Endothelial cell of umbilical vein (primary cell): ENCODE measurements at regions not wholly inside any gene's neighbourhood (a gene's known extent, or its start where the extent isn't known, plus 50 kb on each side); places are given as distances from the start of the nearest gene placed in this dataset.

Source experiments
- BruUV-seq: library from RNA; stranded (reverse); fragments of 400-500 nt; replicated peaks from 2 replicates; lab custom pipeline; 2021; lab: Mats Ljungman, UMichigan
- CTCF ChIA-PET: fragments of 300-600, 350-600 bp; sonication (Branson Sonifier 250); formaldehyde crosslinking; loops from one replicate; lab custom pipeline; 2021; ENCODE audit warnings: antibody characterized with exemption, inconsistent platforms; lab: Charles Lee
- POLR2A ChIA-PET: fragments of 300-600, 350-600 bp; sonication (Branson Sonifier 250); formaldehyde crosslinking; loops from one replicate; lab custom pipeline; 2021; ENCODE audit warnings: antibody characterized with exemption, inconsistent platforms; lab: Charles Lee
- DNase-seq: peaks from one replicate; pipeline ENCODE4 v3.0.0-alpha.2; 2011; ENCODE audit warnings: low read depth, low spot score
- FAIRE-seq: peaks from 2 replicates; lab custom pipeline; 2011; peaks lifted over from hg19 to GRCh38; lab: Jason Lieb, UNC
- H2AFZ ChIP-seq: 2 replicates; pipeline ENCODE4 v1.6.0; 2012; ENCODE audit warnings: low read depth, low read length, control low read depth, inconsistent platforms
- H3K27ac ChIP-seq: 2 replicates; pipeline ENCODE4 v1.5.1; 2011; ENCODE audit warnings: low read depth, mild to moderate bottlenecking, control low read depth, low read length, moderate library complexity; ENCODE audit not compliant: insufficient read depth
- H3K27me3 ChIP-seq, 2 experiments: 2 replicates each; pipeline versions ENCODE4 v1.6.0 to v1.6.1; 2011; ENCODE audit warnings: low read length in 2 of 2, mixed read lengths in 1 of 2; ENCODE audit not compliant: control insufficient read depth in 2 of 2, insufficient read depth in 2 of 2
- H3K36me3 ChIP-seq, 2 experiments: 2 replicates in 1 of 2; 3 replicates in 1 of 2; pipeline ENCODE4 v1.5.1; 2011; ENCODE audit warnings: low read length in 2 of 2, mild to moderate bottlenecking in 1 of 2, moderate library complexity in 1 of 2; ENCODE audit not compliant: control insufficient read depth in 2 of 2, insufficient read depth in 2 of 2; ENCODE audit errors: extremely low read depth in 1 of 2
- H3K4me1 ChIP-seq: 3 replicates; pipeline ENCODE4 v1.5.1; 2011; ENCODE audit warnings: mild to moderate bottlenecking, low read length; ENCODE audit not compliant: control insufficient read depth, insufficient read depth; ENCODE audit errors: extremely low read depth
- H3K4me2 ChIP-seq: 2 replicates; pipeline ENCODE4 v1.6.1; 2011; ENCODE audit warnings: low read length, control low read depth, mixed read lengths; ENCODE audit not compliant: insufficient read depth
- H3K4me3 ChIP-seq, 3 experiments: fragments of 200-600 bp in 1 of 3; sonication (generic), shearing (Covaris generic) in 1 of 3; replicated peaks in 1 of 3; 2 replicates each; pipeline ENCODE4 v1.5.1; 2011 to 2016; ENCODE audit warnings: control low read depth in 3 of 3, low read length in 3 of 3, mild to moderate bottlenecking in 2 of 3, inconsistent platforms in 1 of 3, low read depth in 1 of 3, moderate library complexity in 1 of 3; ENCODE audit not compliant: insufficient read depth in 1 of 3
- H3K79me2 ChIP-seq: 2 replicates; pipeline ENCODE4 v1.6.0; 2012; ENCODE audit warnings: low read length, inconsistent platforms; ENCODE audit not compliant: control insufficient read depth, insufficient read depth
- H3K9ac ChIP-seq: replicated peaks from 2 replicates; pipeline ENCODE3; 2011; ENCODE audit warnings: low read length, control low read depth; ENCODE audit not compliant: insufficient read depth; ENCODE audit errors: extremely low read depth
- H3K9me1 ChIP-seq: replicated peaks from 3 replicates; pipeline ENCODE4 v1.6.0; 2011; ENCODE audit warnings: mild to moderate bottlenecking, low read length; ENCODE audit not compliant: control insufficient read depth, insufficient read depth; ENCODE audit errors: extremely low read depth
- H3K9me3 ChIP-seq: replicated peaks from 2 replicates; pipeline ENCODE4 v1.5.1; 2012; ENCODE audit warnings: low read length, inconsistent platforms; ENCODE audit not compliant: control insufficient read depth, insufficient read depth
- H4K20me1 ChIP-seq: replicated peaks from 2 replicates; pipeline ENCODE3; 2011; ENCODE audit warnings: mild to moderate bottlenecking, low read length; ENCODE audit not compliant: control insufficient read depth, insufficient read depth; ENCODE audit errors: extremely low read depth
- CTCF ChIP-seq, 2 donors: IDR thresholded peaks; 1 replicate in 1 of 2; 2 replicates in 1 of 2; pipeline ENCODE4 v1.5.1; 2011; ENCODE audit warnings: low read length in 2 of 2, mild to moderate bottlenecking in 2 of 2, moderate library complexity in 2 of 2, control low read depth in 1 of 2, inconsistent platforms in 1 of 2, low read depth in 1 of 2; ENCODE audit not compliant: insufficient read depth in 1 of 2; ENCODE audit errors: extremely low read depth in 1 of 2
- EZH2 ChIP-seq: IDR thresholded peaks from 2 replicates; pipeline ENCODE4 v1.6.1; 2012; ENCODE audit warnings: borderline replicate concordance, low read depth, mild to moderate bottlenecking, moderate library complexity, low read length, inconsistent platforms; ENCODE audit not compliant: severe bottlenecking
- FOS ChIP-seq: IDR thresholded peaks from 2 replicates; pipeline ENCODE4 v1.6.1; 2011; ENCODE audit warnings: mild to moderate bottlenecking, low read length, moderate library complexity, borderline replicate concordance; ENCODE audit not compliant: insufficient read depth
- GATA2 ChIP-seq: IDR thresholded peaks from 2 replicates; pipeline ENCODE4 v1.7.0; 2011; ENCODE audit warnings: low read depth, mild to moderate bottlenecking, moderate library complexity, mixed read lengths, low read length; ENCODE audit not compliant: insufficient read length, insufficient read depth
- JUN ChIP-seq: IDR thresholded peaks from 2 replicates; pipeline ENCODE4 v1.6.1; 2011; ENCODE audit warnings: borderline replicate concordance, low read depth; ENCODE audit not compliant: insufficient read length, insufficient read depth
- MAX ChIP-seq: IDR thresholded peaks from 2 replicates; pipeline ENCODE4 v1.6.1; 2011; ENCODE audit not compliant: insufficient read depth, insufficient read length
- MYC ChIP-seq: IDR thresholded peaks from one replicate; pipeline ENCODE4 v1.6.1; 2011; ENCODE audit warnings: mild to moderate bottlenecking, low read depth, low read length
- POLR2A ChIP-seq: IDR thresholded peaks from 2 replicates; pipeline ENCODE4 v1.6.1; 2012; ENCODE audit warnings: low read depth, mild to moderate bottlenecking, control low read depth, low read length
- POLR2AphosphoS5 ChIP-seq: IDR thresholded peaks from 2 replicates; pipeline ENCODE4 v1.6.1; 2012; ENCODE audit warnings: low read depth, mild to moderate bottlenecking, control low read depth, low read length, moderate library complexity; ENCODE audit not compliant: insufficient read depth
- dilution Hi-C: fragments of 300-500 bp; cut with MboI; formaldehyde crosslinking; loops from one replicate; pipeline ENCODE4 v1.15.0; 2019; ENCODE audit warnings: low sequenced_read_pairs; ENCODE audit not compliant: extremely low pct_ligation_motif_present
- intact Hi-C: fragments of 100-400 bp; cut with micrococcal nuclease; formaldehyde crosslinking; loops from one replicate; pipeline ENCODE4 v1.10.0; 2022

GRCh38 chr3:161905520-161906132 lies 409.0 kb downstream of the OTOL1 start:
- intact Hi-C loops (no loop called here), dilution Hi-C loops (no loop called here)
- no peak overlapping the region for H3K4me2 ChIP-seq
- H3K9me3 ChIP-seq = no peaks in the 10 kb centered on the region
- H3K79me2 ChIP-seq = no peaks in the 10 kb centered on the region
- H3K27ac ChIP-seq = no peak overlapping the region
- CTCF ChIA-PET = interaction anchor here (0.6 kb wide), 1 partner anchor 482 kb away, joined by 3 read pairs; no protein-coding TSS in a partner anchor
- H2AFZ ChIP-seq = no peak overlapping the region
- no peaks in the 10 kb centered on the region for H3K36me3 ChIP-seq
- H3K4me3 ChIP-seq = no peak overlapping the region
- FAIRE-seq = no peak
- BruUV-seq = no TSS peak
- TF ChIP-seq GATA2 = no peak
- no peak for TF ChIP-seq JUN
- no peak for TF ChIP-seq EZH2
- TF ChIP-seq POLR2A = no peak
- TF ChIP-seq FOS = no peak
- TF ChIP-seq CTCF (IDR thresholded peaks at IDR 0.05; ENCODE audit: extremely low read depth in 1 of 2, insufficient read depth in 1 of 2, low read depth in 1 of 2, low read length in 2 of 2) = no peak
- no peak for TF ChIP-seq POLR2AphosphoS5
- no peak for TF ChIP-seq MAX
- no peak for TF ChIP-seq MYC
- H3K9ac ChIP-seq = no peak overlapping the region
- no peak for DNase-seq
- H3K9me1 ChIP-seq = no peaks in the 10 kb centered on the region
- no peaks in the 10 kb centered on the region for H4K20me1 ChIP-seq
- H3K27me3 ChIP-seq = no peaks in the 10 kb centered on the region
- H3K4me1 ChIP-seq = no peaks in the 10 kb centered on the region
- POLR2A ChIA-PET = no interaction called here
